Activated T-cell treated with anti-CD3 and anti-CD28 coated beads for 1 hour (primary cell): ENCODE measurements at regions not wholly inside any gene's neighbourhood (a gene's known extent, or its start where the extent isn't known, plus 50 kb on each side); places are given as distances from the start of the nearest gene placed in this dataset.
"Not testable (repeated sequence)": the region's sequence is repeated elsewhere in the genome, so short reads cannot be mapped to it uniquely, and the experiment has no call there.

ENCODE experiments used
- DNase-seq: peaks from one replicate; pipeline ENCODE4 v3.0.0-alpha.2; 2020; ENCODE audit warnings: low read depth

DNA sequence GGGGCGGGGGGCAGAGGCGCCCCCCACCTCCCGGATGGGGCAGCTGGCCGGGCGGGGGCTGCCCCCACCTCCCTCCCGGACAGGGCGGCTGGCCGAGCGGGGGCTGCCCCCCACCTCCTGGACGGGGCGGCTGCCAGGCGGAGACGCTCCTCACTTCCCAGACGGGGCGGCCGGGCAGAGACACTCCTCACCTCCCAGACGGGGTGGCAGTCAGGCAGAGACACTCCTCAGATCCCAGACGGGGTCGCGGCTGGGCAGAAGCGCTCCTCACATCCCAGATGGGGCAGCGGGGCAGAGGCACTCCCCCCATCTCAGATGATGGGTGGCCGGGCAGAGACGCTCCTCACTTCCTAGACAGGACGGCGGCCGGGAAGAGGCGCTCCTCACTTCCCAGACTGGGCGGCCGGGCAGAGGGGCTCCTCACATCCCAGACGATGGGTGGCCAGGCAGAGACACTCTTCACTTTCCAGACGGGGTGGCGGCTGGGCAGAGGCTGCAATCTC, 240.1 kb downstream of the NPIPA7 start:
- not testable (repeated sequence) for DNase-seq

DNA sequence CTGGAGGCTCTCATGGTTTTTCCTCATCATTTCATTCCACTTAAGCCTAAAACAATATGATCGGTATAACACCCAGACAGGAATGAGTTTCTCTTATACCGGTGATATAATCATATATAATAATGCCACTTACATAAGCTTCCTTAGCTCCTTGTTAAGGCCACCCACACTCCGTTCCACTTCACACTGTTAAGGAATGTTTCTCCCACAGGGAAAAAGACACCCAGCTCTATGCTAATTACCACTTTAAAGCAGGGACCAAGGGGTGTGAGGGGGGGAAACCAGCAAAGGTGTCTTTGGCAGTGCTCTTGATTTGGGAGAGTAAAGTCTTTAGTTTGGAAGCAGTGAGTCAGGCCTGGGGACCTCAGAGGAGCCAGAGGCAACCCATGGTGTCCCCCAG, 245.4 kb downstream of the NPIPA7 start:
- not testable (repeated sequence) for DNase-seq

DNA sequence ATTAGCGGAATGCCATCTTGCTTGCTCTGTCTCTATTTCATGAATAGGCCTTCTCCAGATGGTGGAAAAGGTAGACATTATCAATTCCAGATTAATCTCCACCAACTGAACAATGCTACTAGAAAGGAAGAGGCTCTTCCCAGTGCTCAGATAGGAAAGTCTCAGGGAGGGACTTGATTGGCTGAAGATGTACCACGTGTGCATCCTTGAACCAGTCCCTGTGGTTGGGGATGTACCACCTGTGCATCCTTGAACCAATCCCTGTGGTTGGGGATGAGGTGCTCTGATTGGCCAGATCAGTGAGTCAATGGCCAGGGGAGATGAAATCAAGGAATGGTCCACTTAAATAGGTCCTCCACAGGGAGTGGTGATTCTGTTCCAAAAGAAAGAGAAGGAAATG, 246.2 kb downstream of the NPIPA7 start:
- not testable (repeated sequence) for DNase-seq

DNA sequence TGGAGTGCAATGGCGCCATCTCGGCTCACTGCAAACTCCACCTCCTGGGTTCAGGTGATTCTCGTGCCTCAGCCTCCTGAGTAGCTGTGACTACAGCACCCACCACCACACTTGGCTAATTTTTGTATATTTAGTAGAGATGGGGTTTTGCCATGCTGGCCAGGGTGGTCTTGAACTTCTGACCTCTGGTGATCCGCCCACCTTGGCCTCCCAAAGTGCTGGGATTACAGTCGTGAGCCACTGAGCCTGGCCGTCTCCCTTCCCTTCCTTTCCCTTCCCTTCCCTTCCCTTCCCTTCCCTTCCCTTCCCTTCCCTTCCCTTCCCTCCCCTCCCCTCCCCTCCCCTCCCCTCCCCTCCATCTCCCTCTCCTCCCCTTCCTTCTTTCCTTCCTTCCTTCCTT, 248.9 kb downstream of the NPIPA7 start:
- DNase-seq: not testable (repeated sequence)

DNA sequence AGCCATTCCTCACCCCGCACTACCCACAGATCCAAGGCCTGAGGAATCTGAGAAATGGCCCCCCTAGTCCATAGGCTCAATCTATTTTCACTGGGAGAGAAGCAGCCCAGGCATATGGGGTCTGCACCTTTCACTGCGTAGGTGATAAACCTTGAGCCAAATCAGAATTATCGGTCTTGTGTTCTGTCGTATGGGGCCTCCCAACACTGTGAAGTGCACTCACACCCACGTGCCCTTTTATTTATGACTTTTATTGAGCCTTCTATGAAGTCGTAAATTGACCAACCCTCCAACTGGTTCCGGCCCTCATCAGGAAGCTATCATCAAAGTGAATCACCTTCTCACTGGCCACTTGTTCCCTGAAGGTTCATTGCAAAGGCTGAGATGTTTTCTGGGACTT, 259.3 kb downstream of the NPIPA7 start:
- DNase-seq: not testable (repeated sequence)

DNA sequence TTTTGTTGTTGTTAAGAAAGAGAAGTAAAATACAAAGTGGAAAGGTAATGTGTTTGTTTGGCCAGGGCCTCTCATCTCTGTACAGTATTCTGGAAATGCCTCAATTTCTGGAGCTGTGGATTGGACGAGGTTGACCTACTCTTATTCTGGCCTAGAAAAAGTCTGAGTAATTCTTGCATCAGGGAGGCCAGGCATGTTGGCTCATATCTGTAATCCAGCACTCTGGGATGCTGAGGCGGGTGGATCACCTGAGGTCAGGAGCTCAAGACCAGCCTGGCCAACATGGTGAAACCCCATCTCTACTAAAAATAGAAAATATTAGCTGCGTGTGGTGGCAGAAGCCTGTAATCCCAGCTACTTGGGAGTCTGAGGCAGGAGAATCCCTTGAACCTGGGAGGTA, 259.8 kb downstream of the NPIPA7 start:
- DNase-seq: not testable (repeated sequence)

DNA sequence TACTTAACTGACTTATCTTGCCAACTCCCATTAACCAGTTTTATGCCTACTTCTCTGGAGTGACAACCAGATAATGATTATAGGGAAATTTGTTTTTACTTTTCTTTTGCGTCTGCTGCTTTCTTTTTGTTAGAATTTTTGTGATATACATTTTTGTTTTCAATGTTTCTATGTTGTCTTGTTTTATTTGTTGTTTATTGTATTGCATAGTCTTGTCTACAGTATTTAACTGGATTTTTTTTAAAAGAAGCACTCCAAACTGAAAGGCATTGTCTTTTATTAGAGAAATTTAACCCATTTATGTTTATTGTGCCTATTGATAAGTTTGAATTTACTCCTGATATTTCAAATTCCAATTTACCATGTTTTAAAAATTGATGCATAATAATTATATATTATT, 264.9 kb downstream of the NPIPA7 start:
- DNase-seq: not testable (repeated sequence)

DNA sequence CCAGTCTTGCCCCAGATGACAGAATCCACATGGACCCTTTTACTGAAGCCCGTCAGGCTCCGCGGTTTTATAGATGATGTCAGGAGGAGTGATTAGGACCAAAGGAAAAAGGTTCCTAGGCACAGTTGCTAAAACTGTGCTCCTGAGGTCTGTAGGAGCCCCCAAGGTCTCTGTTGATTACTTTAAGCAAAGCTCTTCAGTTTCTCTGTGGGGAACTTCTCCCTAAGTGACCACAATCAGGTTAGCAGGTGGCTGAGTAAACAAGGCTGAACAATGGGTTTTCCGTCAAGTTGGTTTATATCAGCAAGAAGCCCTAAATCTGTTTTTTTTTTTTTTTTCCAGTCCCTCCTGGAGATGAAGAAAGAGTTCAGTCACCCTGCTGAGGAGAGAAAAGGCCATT, 269.1 kb downstream of the NPIPA7 start:
- not testable (repeated sequence) for DNase-seq

DNA sequence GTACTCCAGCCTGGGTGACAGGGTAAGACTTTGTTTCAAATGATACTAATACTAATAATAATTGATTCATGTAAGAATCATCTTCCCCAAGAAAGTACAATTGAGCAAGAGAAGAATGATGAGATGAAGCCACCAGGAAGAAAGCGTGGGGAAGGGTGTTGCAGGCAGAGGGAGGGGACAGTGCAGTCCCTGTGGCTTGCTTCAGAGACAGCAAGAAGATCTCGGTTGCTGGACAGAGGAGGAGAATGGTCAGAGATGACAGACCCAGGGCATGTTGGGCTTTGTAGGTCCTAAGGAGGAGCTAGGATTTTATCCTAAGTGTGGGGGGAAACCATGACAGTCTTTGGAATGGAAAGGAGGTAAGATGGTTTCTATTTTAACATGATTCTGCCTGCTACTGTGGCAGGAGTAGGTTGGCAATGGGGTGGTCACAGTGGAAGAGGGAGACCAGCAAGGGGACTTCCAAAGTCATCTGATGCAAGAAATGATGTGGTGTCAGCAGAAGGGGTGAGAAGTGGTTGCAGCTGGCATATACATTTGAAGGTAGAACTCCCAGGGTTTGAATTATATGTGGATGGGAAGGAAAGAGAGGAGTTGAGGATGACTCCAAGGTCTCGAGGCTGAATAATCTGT, 293.4 kb downstream of the NPIPA7 start:
- DNase-seq: not testable (repeated sequence)

DNA sequence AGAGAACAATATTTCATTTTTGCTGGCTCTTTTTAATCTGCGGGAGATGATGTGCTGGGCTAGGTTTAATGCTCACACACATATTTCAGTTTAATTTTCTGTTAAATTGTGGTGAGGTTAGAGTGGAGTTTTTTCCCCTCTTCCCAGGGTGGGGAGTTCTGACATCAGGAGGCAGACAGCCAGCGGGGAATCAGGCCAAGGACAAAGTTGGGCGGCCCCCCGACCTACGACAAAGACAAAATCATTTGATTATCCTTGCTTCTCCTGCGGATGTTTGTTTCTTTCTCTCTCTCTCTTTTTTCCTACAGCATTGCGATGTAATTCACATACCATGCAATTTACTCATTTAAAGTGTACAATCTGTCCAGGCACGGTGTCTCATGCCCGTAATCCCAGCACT, 295.9 kb downstream of the NPIPA7 start:
- not testable (repeated sequence) for DNase-seq

DNA sequence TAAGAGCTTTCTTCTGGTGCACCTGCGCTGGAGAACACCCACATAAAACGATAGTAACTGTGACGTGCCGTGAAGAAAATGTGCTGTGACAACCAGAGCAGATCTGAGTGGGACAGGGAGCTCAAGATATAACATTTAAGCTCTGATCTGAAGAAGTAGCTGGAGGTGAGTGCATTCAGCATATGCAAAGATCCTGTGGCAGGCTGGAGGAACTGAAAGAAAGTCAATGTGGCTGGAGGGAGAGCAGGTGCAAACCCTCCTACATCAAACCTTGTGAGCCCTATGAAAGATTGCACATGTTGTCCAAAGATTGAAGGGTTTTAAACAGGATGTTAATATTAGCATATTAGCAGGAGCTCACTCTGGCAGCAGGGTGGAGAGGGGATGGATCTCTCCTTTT, 342.9 kb downstream of the NPIPA7 start:
- not testable (repeated sequence) for DNase-seq

DNA sequence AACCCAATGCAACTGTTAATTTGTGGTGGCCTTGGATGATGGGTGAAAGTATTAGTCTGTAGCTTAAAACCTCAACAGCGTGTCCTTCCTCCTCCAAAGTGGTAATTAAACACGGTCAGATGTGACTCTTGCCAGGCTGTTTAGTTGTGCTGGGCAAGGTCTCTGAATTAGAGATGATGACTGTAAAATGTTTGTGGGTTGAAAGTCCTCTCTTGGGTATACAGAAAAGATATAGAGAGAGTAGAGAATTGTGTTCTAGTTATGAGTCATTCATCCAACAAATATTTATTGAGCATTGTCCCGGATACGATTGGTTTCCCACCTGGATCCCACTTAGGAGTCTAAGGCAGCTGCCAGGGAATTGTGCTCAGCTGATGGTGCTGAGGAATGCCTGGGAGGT, 343.7 kb downstream of the NPIPA7 start:
- not testable (repeated sequence) for DNase-seq

DNA sequence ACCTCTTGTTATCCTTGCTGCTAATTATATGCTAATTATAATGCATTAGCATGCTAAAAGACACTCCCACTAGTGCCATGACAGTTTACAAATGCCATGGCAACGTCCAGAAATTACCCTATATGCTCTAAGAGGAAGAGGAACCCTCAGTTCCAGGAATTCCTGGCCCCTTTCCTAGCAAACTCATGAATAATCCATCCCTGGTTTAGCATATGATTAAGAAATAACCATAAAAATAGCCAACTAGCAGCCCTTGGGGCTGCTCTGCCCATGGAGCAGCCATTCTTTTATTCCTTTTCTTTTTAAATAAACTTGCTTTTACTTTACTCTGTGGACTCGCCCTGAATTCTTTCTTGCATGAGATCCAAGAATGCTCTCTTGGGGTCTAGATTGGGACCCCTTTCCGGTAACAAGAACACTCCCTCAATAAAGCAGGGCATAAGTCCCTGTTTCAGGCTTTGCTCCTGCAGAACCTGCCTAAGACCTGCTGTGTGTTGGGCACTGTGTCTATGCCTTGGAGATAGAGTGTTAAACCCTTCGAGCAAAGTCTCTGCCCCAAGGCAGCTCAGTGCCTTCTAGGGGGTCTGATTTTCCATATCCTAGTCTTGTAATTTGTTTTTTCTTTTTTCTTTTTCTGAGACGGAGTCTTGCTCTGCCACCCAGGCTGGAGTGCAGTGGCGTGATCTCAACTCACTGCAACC, 345.0 kb downstream of the NPIPA7 start:
- DNase-seq: not testable (repeated sequence)

DNA sequence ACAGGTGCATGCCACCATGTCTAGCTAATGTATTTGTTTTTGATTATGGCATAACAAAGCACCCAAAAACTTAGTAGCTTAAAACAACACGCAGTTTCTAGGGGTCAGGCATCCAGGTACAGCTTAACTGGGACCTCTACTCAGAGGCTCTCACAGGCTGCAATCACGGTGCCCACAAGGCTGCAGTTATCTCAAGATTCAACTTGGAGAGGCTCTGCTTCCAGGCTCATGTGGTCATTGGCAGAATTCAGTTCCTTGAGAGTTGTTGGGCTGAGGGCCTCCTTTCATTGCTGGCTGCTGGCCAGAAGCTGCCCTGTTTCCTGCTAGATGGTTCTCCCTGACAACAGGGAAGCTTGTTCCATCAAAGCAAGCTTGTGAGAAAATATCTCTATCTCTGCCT, 348.1 kb downstream of the NPIPA7 start:
- DNase-seq: not testable (repeated sequence)

DNA sequence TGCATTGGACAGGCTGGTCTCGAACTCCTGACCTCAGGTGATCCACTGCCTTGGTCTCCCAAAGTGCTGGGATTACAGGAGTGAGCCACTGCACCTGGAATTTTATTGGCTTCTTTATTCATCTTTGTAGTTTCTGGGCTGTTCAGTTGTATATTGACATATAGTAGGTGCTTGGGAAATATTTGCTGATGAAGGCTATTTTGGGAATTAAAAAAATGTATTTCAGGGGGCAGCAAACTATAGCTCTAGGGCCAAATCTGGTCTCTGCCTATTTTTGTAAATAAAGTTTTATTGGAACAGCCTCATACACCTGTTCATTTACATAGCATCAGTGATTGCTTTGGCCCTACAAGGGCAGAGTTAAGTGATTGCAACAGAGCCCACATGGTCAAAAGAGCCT, 363.6 kb downstream of the NPIPA7 start:
- DNase-seq: not testable (repeated sequence)

DNA sequence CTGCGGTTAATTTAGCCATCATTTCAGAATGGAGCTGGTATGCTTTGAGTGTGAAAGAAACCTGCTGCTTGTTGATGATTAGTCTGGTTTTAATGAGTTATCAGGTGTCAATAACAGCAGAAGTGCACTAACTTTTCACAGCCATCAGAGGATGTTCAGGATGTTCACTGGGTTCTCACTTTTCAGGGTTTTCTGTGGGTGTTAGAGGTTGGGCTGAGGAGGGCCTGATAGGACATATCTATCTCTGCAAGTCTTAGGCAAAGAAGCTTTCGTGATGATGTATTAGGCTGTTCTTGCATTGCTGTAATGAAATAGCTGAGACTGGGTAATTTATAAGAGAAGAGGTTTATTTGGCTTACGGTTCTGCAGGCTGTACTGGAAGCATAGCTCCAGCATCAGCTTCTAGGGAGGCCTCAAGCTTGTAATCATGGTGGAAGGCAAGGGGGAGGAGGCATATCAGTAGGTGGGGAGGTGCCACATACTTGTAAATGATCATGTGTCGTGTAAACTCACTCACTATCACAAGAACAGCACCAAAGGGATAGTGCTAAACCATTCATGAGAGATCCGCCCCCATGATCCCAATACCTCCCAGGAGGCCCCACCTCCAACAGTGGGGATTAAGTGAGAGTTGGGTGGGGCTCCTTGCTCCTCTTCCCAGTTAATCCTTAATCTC, 376.2 kb downstream of the NPIPA7 start:
- DNase-seq: not testable (repeated sequence)

DNA sequence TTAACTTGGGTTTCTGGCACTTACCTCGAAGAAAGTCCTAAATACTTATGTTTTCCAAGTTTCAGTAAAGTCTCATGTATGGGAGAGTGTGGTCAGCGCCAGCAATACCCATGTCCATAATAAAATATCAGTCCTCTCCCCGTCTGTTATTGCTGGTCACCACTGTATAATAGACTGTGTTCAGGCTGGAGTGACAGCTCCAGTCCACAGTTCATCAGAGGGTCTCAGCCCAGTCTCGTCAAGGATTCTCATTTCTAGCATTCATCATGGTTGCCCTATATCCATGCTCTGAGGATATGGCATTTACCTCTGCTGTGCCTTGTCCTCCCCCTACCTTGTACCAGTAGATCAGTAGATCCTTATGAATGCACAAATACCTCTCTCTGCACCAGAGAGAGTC, 384.5 kb downstream of the NPIPA7 start:
- DNase-seq: no peak

DNA sequence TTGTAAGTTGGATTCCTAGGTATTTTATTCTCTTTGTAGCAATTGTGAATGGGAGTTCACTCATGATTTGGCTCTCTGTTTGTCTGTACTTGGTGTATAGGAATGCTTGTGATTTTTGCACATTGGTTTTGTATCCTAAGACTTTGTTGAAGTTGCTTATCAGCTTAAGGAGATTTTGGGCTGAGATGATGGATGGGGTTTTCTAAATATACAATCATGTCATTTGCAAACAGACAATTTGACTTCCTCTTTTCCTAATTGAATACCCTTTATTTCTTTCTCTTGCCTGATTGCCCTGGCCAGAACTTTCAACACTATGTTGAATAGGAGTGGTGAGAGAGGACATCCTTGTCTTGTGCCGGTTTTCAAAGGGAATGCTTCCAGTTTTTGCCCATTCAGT, 391.8 kb downstream of the NPIPA7 start:
- not testable (repeated sequence) for DNase-seq

DNA sequence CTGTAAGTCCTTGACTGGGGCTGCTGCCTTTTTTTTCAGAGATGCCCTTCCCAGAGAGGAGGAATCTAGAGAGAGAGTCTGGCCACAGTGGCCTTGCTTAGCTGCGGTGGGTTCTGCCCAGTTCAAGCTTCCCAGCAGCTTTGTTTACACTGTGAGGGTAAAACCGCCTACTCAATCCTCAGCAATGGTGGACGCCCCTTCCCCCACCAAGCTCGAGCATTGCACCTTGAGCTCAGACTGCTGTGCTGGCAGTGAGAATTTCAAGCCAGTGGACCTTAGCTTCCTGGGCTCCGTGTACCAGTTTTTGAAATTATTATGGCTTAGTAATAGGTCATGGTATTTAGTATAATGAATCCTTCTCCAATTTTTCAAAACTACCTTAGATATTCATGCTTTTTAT, 395.4 kb downstream of the NPIPA7 start:
- DNase-seq: no peak

DNA sequence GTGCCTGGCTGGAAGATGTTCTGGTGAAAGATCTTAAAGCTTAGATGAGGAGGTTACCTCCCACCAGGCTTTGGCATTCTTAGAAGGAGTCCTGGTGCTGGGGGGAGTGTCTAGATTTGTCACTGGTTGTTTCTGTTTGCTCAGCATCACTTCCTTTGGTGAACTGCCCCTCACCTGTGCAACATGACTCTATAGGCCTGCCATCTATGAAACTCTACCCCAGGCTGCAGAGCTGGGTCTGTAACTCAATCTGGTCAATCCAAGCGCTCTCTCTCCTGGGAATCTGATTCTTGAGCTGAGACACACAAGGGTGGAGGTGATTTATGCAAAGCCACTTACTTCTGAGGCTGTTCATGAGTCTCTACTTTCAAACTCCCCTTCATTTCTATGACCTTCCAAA, 399.4 kb downstream of the NPIPA7 start:
- DNase-seq: no peak

DNA sequence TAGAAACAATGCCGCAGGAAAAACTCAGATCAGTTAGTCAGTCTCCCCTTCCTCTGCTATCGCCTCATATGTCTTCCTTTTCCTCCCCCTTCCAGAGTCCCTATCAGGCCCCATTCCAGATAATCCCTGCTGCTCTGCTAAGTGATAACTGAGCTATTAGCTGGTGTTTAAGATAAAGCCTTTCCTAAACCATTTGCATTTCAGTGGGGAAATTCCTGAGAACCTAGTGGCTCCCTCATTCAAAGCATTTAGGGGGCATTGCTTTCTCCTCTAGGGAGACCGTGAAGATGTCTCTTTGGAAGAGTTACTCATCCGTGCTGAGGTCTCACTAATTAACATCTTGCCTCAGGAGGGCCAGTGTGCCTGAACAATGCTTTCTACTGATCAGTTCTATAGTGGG, 401.6 kb downstream of the NPIPA7 start:
- DNase-seq: no peak

DNA sequence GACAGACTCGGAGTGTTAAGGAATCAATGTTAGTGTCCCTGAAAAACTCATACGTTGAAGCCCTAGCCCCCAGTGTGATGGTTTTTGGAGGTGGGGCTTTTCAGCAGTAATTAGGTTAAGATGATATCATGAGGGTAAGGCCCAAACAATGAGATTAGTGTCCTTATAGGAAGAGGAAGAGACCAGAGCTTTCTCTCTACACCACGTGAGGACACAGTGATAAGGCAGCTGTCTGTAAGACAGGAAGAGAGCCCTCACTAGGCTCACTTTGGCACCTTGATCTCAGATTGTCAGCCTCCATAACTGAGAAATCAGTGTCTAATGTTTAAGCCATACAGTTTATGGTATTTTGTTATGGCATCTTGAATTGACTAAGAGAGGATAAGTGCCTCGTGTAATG, 403.2 kb downstream of the NPIPA7 start:
- no peak for DNase-seq

DNA sequence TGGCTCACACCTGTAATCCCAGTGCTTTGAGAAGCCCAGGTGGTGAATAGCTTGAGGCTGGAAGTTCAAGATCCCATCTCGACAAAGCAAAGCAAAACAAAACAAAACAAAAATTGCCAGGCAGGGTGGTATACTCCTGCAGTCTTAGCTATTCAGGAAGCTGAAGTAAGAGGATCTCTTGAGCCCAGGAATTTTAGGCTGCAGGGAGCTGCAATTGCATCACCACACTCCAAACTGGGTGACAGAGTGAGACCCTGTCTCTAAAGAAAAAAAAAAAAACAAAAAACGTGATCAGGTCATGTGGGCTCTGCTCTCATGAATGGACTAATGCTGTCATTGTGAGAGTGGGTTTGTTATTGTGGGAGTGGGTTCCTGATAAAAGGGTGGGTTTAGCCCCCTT, 409.1 kb downstream of the NPIPA7 start:
- DNase-seq: no peak
